Choroid plexus epithelial cell (primary cell): ENCODE measurements at regions not wholly inside any gene's neighbourhood (a gene's known extent, or its start where the extent isn't known, plus 50 kb on each side); places are given as distances from the start of the nearest gene placed in this dataset.

Experiments used
- DNase-seq: peaks from one replicate; pipeline ENCODE4 v3.0.0-alpha.2; 2010; ENCODE audit warnings: low read depth
- H3K4me3 ChIP-seq: 2 replicates; pipeline ENCODE4 v1.5.1; 2011; ENCODE audit warnings: low read depth, mild to moderate bottlenecking, control low read depth, low read length, moderate library complexity
- CTCF ChIP-seq: conservative IDR thresholded peaks from 2 replicates; pipeline ENCODE4 v1.5.1; 2011; ENCODE audit warnings: low read depth, mild to moderate bottlenecking, control low read depth, inconsistent platforms, low read length, moderate library complexity

GRCh38 chr10:130244928-130245495 is 108.8 kb downstream of the GLRX3 start:
- TF ChIP-seq CTCF, result no peak
- DNase-seq, result no peak
- H3K4me3 ChIP-seq, result no peak overlapping the region

- no peak for TF ChIP-seq CTCF
- H3K4me3 ChIP-seq, result no peak overlapping the region
- DNase-seq, result no peak
Observed at GRCh38 chr10:130246113-130246512, 109.9 kb downstream of the GLRX3 start.

- no peak overlapping the region for H3K4me3 ChIP-seq
Observed at GRCh38 chr10:130250127-130250526, 113.9 kb downstream of the GLRX3 start.

GRCh38 chr10:130251766-130252165 is 115.6 kb downstream of the GLRX3 start:
- TF ChIP-seq CTCF, result no peak
- no peak for DNase-seq

More at GRCh38 chr10:130250127-130250526, 113.9 kb downstream of the GLRX3 start:
- TF ChIP-seq CTCF, result no peak
- DNase-seq, result no peak

GRCh38 chr10:130254243-130254642 is 118.1 kb downstream of the GLRX3 start:
- no peak overlapping the region for H3K4me3 ChIP-seq
- no peak for DNase-seq
- TF ChIP-seq CTCF, result no peak

More at GRCh38 chr10:130251766-130252165, 115.6 kb downstream of the GLRX3 start:
- H3K4me3 ChIP-seq, result no peak overlapping the region

- TF ChIP-seq CTCF, result no peak
Observed at GRCh38 chr10:130254662-130255061, 118.5 kb downstream of the GLRX3 start.

GRCh38 chr10:130255777-130256176 is 119.6 kb downstream of the GLRX3 start:
- H3K4me3 ChIP-seq, result no peak overlapping the region
- TF ChIP-seq CTCF, result no peak
- DNase-seq, result no peak

More at GRCh38 chr10:130254662-130255061, 118.5 kb downstream of the GLRX3 start:
- no peak for DNase-seq
- H3K4me3 ChIP-seq, result no peak overlapping the region
